ENCODE measurements at regions not wholly inside any gene's neighbourhood (a gene's known extent, or its start where the extent isn't known, plus 50 kb on each side); places are given as distances from the start of the nearest gene placed in this dataset.

GRCh38 chr17:12318571-12319266 lies 298.0 kb downstream of the MAP2K4 start:
- POLR2A ChIA-PET = no interaction called here
- H3K4me3 ChIP-seq (ENCODE audit: low read depth, low read length) = no peak overlapping the region
- no peak for TF ChIP-seq CTCF (IDR thresholded peaks at IDR 0.05; ENCODE audit: insufficient read depth, low read length, missing control alignments)
- no peak for DNase-seq (ENCODE audit: low read depth, low spot score)
- CTCF ChIA-PET = interaction anchor here (1.3 to 1.4 kb wide), 2 partner anchors 24 to 349 kb away, joined by 3 to 4 read pairs; no protein-coding TSS in a partner anchor

- peak; percentile 70 for DNase-seq (ENCODE audit: low read depth, low spot score)
- no peak overlapping the region for H3K4me3 ChIP-seq (ENCODE audit: low read depth, low read length)
- POLR2A ChIA-PET = no interaction called here
- TF ChIP-seq CTCF (IDR thresholded peaks at IDR 0.05; ENCODE audit: insufficient read depth, low read length, missing control alignments) = no peak
- CTCF ChIA-PET = interaction anchor here (0.9 to 1.4 kb wide), 2 partner anchors 25 to 225 kb away, joined by 3 to 4 read pairs; no protein-coding TSS in a partner anchor
These were observed 299.6 kb downstream of the MAP2K4 start for GRCh38 chr17:12320286-12320685.

DNA sequence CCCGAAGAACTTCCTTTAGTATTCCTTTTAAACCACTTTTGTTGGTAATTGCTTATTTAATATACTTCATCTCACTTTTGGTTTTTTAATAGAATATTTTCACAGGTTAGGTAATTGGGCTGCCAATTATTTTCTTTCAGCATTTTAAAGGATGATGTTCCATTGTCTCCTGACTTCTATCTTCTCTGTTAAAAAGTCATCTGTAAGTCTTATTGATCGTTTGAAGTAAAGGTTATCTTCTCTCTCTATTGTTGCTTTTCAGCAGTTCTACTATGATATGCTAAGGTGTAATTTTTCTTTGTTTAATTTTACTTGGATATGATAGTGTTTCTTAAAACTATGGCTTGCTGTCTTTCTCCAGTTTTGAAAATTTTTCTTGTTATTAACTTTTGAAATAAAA lies 307.5 kb downstream of the MAP2K4 start:
- DNase-seq (ENCODE audit: low read depth, low spot score) = no peak
- POLR2A ChIA-PET = no interaction called here
- CTCF ChIA-PET = no interaction called here
- TF ChIP-seq CTCF (IDR thresholded peaks at IDR 0.05; ENCODE audit: insufficient read depth, low read length, missing control alignments) = no peak
- no peak overlapping the region for H3K4me3 ChIP-seq (ENCODE audit: low read depth, low read length)

GRCh38 chr17:12330456-12330855 lies 309.8 kb downstream of the MAP2K4 start:
- POLR2A ChIA-PET = no interaction called here
- CTCF ChIA-PET = no interaction called here
- no peak for DNase-seq (ENCODE audit: low read depth, low spot score)

GRCh38 chr17:12341328-12341727 lies 320.7 kb downstream of the MAP2K4 start:
- TF ChIP-seq CTCF (IDR thresholded peaks at IDR 0.05; ENCODE audit: insufficient read depth, low read length, missing control alignments) = no peak
- H3K4me3 ChIP-seq (ENCODE audit: low read depth, low read length) = no peak overlapping the region
- ChIA-PET CTCF (interaction anchor here (0.7 kb wide), 1 partner anchor 8 kb away, joined by 3 read pairs; no protein-coding TSS in a partner anchor), POLR2A (no interaction called here)
- DNase-seq (ENCODE audit: low read depth, low spot score) = no peak

More at GRCh38 chr17:12330456-12330855, 309.8 kb downstream of the MAP2K4 start:
- TF ChIP-seq CTCF (IDR thresholded peaks at IDR 0.05; ENCODE audit: insufficient read depth, low read length, missing control alignments) = no peak
- H3K4me3 ChIP-seq (ENCODE audit: low read depth, low read length) = no peak overlapping the region

DNA sequence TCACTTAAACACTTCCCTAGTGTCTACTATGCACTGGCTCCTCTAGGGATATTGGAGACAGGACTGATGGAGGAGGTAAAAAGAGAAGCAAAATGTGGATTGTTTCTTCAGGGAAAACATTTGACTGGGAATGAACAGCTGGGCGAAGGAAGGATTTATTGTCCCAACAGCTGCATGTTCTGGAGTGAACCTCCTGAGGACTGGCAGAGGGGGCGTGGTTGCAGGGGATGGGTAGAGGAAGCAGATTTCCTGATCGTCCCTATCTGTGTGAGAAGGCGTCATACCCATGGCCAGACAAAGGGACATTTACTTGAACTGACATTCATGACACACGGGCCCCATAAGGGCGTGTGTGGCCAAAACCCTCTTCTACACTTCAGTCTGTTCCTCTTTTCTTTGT lies 321.5 kb downstream of the MAP2K4 start:
- ChIA-PET CTCF (interaction anchor here (0.9 to 1.5 kb wide), 3 partner anchors 9 to 203 kb away, joined by 3 read pairs; no protein-coding TSS in a partner anchor), POLR2A (no interaction called here)
- no peak for TF ChIP-seq CTCF (IDR thresholded peaks at IDR 0.05; ENCODE audit: insufficient read depth, low read length, missing control alignments)
- DNase-seq (ENCODE audit: low read depth, low spot score) = no peak
- H3K4me3 ChIP-seq (ENCODE audit: low read depth, low read length) = no peak overlapping the region

Measured in AG04449 (cell line).